NCI-H1436 treated with DMSO at 0.1 percent for 48 hours (cell line): ENCODE measurements at regions not wholly inside any gene's neighbourhood (a gene's known extent, or its start where the extent isn't known, plus 50 kb on each side); places are given as distances from the start of the nearest gene placed in this dataset.

Experiments used
- DNase-seq: peaks from one replicate; lab custom pipeline; 2025; lab: John Stamatoyannopoulos, UW

- no peak for DNase-seq
Measured at GRCh38 chr13:64311112-64311511, 2895.5 kb upstream of the PCDH20 start.

GRCh38 chr13:64305246-64305645, 2889.6 kb upstream of the PCDH20 start:
- DNase-seq, result no peak

- no peak for DNase-seq
Measured at GRCh38 chr13:64300239-64300638, 2884.6 kb upstream of the PCDH20 start.

DNA sequence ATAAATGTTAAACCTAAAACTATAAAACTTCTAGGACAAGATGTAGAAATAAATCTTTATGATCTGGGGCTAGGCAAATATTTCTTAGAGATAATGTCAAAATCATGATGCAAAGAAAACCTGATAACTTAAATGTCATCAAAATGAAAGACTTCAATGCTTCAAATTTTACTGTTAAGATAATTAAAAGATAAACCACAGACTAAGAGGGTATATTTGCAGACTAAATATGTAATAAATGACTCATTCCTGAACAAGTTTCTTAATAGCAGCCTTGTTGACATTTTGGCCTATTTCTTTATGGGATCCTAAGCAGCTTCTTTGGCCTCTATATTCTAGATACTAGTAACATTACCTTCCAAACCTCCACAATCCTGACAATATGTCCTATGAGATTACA, 2878.3 kb upstream of the PCDH20 start:
- no peak for DNase-seq

DNA sequence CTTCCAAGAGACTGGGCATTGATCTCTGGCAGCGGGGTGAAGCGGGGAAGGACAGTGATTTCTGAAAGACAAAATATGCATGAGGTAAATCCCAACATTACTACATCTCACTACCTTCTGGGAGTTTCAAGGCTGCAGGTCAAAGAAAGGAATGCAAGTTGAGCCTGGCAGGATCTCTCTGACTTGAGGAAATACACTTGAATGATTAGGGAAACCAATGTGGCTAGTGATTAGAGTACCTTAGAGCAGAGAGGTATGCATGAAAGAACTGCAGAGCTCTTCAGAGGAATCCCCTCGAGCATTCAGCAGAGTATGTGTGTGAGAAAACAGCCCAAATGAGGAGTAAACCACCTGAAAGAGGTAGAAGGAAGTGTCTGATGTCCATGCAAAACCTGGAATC, 2874.1 kb upstream of the PCDH20 start:
- DNase-seq, result no peak

DNA sequence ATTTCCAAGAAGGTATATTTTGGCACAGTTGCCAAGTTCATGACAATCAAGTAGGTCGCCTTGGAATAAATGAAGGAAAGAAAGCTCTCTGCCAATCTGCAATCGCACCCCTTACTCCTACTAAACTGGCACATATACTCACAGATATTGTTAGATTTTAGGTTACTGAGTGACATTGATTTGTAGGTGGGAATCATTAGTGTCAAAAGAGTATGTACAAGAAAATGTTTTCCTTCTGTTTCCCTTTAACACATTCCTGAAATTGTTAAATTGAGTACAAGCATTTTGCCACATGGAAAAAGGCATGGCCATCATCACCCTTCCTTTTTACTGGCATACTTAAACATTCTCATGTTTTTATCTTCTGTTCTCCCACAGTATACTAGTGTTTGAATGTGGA, 2868.3 kb upstream of the PCDH20 start:
- no peak for DNase-seq

- DNase-seq, result no peak
Measured at GRCh38 chr13:64278493-64278892, 2862.8 kb upstream of the PCDH20 start.

DNA sequence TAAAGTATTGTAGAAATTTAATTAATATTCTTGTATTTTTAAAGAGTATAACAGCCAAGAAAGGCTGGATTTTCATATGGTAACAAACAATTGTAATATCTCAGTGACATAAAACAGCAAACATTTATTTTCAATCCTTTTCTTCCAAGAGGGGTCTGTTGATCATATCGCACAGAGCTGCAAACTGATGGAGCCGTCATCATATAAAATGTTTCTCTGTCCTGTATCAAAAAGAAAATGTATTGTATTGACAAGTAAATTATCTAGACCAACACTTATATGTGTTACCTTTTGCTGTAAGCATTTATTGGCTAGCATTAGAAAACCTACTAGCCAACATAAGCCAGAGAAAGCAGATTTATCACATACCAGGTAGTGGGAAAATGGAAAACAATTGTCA, 2861.4 kb upstream of the PCDH20 start:
- no peak for DNase-seq

DNA sequence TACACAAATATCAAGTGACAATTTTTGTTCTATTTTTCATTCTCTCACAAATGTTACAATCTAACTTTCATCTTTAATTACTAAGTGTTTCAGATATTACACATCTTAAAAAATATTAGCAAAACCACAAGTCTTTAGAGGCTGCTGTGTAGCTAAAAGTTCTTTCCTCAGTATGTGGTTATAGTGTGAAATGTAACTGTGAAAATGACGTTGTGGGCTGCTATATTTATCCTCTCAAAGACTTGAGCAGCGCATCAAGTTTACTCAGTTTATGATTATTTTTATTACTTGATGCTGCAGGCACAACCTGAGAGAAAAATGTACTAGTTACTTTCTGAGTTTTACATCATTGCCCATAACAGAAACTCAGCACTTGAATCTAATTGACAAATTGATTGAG, 2860.6 kb upstream of the PCDH20 start:
- DNase-seq, result no peak

DNA sequence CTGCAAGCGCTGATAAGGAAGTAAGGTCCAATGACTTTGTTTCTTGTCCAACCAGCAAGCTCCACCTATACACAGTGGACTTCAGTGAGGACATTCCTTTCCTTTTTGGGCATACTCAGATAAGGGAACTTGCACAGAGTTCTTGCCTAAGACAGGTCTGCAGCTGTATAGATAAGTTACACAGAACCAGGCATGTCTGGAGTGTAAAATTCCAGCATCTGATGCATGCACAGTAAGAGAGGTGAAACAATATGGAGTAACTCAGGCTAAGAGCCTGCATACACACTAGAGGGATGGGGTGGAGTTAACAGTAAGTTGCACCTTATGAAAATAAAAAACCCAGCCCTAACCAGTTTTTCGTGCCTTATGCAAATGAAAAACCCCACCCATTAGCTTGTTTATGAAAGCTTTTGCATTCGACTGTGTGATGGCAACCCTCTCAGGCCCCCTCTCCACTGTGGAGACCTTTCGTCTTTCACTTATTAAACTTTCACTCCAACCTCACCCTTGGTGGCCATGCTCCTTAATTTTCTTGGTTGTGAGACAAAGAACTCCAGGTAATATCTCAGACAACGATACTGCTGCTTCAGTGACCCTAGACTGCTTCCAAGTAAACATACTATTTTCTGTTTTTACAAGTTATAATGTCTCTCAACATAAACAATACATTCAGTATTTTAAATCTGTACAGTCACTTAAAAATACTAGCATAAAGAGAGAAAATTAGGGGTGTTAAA, 2859.0 kb upstream of the PCDH20 start:
- DNase-seq, result no peak

GRCh38 chr13:64273780-64274179, 2858.1 kb upstream of the PCDH20 start:
- DNase-seq, result no peak

GRCh38 chr13:64272681-64273080, 2857.0 kb upstream of the PCDH20 start:
- DNase-seq, result no peak

GRCh38 chr13:64266024-64266423, 2850.4 kb upstream of the PCDH20 start:
- no peak for DNase-seq

- DNase-seq, result no peak
Measured at GRCh38 chr13:64263285-64263684, 2847.6 kb upstream of the PCDH20 start.

DNA sequence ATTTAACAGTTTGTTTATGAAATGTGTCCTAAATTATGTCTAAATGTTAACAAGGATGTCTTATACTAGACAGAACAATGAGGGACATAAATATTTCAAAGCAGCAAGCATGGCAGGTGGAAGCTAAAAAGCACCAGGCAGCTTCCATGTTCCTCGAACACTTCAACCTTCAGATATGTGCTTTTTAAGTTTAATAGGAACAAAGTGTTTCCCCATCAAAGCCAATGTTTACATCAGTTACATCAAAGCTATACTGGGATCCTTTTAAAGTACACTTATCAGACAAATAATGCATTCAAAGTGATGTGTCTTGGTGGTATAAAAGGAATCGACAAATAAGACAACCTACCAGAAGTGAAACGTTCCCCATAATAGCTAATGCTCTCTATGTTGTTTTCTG, 2841.1 kb upstream of the PCDH20 start:
- DNase-seq, result no peak

GRCh38 chr13:64255988-64256387, 2840.3 kb upstream of the PCDH20 start:
- DNase-seq, result no peak

DNA sequence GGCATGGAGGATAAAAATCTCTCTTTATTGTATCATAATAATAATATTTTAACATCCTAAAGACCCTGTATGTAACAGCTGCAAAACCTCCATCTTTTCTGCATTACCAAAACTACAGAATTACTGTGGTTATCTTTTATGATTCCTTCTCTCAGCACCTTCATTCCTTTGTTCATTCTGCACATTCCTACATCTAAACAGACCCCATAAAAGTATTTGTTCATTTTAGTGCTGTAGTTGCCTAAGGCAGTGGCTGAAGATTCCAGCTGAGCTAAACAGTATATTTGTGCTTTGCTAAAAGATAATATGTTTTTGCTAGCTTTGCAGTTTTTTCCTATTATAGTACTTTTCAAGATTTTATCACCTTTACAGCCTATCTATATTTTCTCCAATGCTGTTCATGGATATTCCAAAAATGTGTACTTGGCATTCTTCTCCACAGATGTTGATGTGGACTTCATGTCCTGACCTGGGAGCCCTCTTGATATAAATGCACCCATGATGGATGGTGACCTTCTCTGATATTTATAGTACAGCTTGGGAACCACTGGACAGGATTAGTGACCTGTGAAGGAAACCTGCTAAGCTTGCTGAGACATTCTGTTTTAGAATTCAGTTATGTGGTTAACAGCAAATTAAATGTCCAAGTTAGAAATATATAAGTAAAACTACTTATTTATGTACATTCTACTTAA, 2832.9 kb upstream of the PCDH20 start:
- no peak for DNase-seq

DNA sequence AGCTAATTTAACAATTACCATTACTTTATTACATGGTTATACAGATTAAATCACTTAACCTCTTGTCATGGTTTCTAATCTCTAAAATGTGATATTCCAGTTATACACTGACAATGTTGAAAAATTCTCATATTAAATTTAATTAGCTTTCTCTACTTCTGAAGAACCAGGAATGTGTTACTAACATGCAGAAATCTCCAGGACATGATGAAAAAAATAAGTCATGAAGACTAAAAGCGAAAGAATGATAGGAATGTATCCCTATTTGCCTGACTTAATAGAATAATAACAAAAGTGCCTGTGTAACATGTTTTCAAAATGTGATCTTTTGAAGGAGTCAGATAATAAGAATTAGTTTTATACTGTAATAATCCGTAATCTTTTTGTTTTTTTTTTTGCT, 2823.7 kb upstream of the PCDH20 start:
- DNase-seq, result no peak

GRCh38 chr13:64234255-64234654, 2818.6 kb upstream of the PCDH20 start:
- no peak for DNase-seq

GRCh38 chr13:64223016-64223415, 2807.4 kb upstream of the PCDH20 start:
- DNase-seq, result no peak

- no peak for DNase-seq
Measured at GRCh38 chr13:64206430-64207225, 2791.0 kb upstream of the PCDH20 start.

DNA sequence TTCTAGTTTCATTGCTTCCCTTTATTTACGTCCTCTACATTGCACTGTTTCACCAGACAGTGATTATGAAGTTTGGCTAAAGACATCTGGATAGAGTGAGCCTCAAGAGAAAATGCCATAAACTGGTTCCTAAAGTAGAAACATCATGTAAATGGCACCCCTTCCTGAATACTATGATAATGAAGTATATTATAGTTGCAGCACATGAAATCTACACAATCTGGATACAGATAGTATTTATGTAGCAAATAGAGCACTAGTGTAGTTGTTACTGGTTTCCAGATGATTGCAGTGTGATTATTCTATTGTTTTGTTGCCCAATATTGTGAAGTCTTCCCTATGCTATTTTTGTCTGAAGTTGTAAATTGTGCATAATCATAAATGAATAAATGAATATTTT, 2786.9 kb upstream of the PCDH20 start:
- no peak for DNase-seq

DNA sequence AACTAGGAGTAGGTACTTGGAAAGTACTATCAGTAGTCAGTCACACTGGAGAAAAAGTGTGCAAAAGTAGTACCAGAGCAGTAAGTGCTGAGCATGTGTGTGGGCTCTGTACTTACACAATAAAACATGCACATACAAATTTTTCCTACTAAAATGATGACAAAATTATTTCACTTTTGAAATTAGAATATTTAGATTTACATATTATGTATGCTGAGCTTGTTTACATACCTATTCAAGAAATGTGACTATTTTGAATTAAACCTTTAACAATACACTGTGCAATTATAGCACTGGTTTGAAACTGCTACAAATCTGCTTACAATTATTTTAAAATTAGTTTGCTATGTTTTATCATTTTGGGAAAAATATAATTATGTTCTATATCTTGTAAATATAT, 2781.6 kb upstream of the PCDH20 start:
- DNase-seq, result no peak
